ENCODE measurements at regions not wholly inside any gene's neighbourhood (a gene's known extent, or its start where the extent isn't known, plus 50 kb on each side); places are given as distances from the start of the nearest gene placed in this dataset.
"Not testable (repeated sequence)": the region's sequence is repeated elsewhere in the genome, so short reads cannot be mapped to it uniquely, and the experiment has no call there.

DNA sequence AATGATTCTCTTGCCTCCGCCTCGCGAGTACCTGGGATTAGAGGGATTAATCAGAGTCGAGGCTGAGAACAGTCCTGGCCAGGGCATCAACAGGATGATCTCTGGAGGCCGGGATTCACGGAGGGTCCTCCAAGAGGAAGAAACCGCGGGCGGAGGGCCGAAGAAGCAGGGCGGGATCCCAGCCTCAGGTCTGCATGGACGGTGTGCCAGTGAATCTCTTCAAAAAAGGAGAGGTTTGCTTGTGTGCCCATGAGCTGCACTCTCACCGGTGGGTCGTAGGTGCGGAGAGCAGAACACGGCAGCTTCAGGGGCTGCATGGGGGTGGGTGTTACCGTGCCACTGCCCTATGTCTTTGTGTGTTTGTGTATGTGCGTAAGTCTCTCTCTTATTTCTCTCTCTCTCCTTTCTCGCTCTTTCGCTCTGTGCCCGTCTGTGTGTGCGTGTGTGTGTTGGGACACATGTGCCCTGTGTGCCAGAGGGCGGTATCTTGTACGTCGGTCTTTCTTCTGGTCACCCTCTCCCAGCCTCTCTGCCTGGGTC is 768.2 kb upstream of the ALG10B start:
- Histone ChIP-seq H3K23me2 (ENCODE audit: insufficient read length, low read depth, low read length, poor library complexity, severe bottlenecking) (no peaks in the 10 kb centered on the region), H2BK15ac (ENCODE audit: low read depth, low read length) (no peak overlapping the region), H3K14ac (ENCODE audit: insufficient read depth, low read length) (no peak overlapping the region), H3K79me2 (ENCODE audit: insufficient read depth, low read length) (no peaks in the 10 kb centered on the region), H3K79me1 (ENCODE audit: insufficient read depth, low read depth, low read length, poor library complexity, severe bottlenecking) (no peaks in the 10 kb centered on the region), H2BK5ac (ENCODE audit: insufficient read length, low read length) (no peak overlapping the region), H3K27me3 (ENCODE audit: insufficient read depth, low read length) (no peaks in the 10 kb centered on the region), H3T11ph (ENCODE audit: low read length) (no peak overlapping the region), H3K4ac (ENCODE audit: low read depth, low read length) (no peak overlapping the region), H4K8ac (replicated peaks; ENCODE audit: insufficient read length, low read depth, low read length) (no peak overlapping the region), H2AK5ac (ENCODE audit: insufficient read length, low read length) (no peak overlapping the region), H3K56ac (ENCODE audit: insufficient read length, low read depth, low read length) (no peak overlapping the region), H3K9me3 (ENCODE audit: control insufficient read depth, low read depth, low read length) (peaks cover 72% of the 10 kb centered on the region), H4K91ac (ENCODE audit: insufficient read length, low read depth, low read length) (no peak overlapping the region), H2BK120ac (ENCODE audit: low read depth, low read length, poor library complexity, severe bottlenecking) (no peak overlapping the region), H4K5ac (ENCODE audit: insufficient read length, low read depth, low read length) (no peak overlapping the region), H3K9ac (ENCODE audit: extremely low read depth, insufficient read length, low read length) (no peak overlapping the region), H4K20me1 (ENCODE audit: control insufficient read depth, insufficient read depth, insufficient read length) (no peaks in the 10 kb centered on the region), H2BK20ac (ENCODE audit: low read depth, low read length, poor library complexity, severe bottlenecking) (no peak overlapping the region), H3K23ac (ENCODE audit: insufficient read length, low read depth, low read length) (no peak overlapping the region), H2BK12ac (ENCODE audit: insufficient read length, low read depth, low read length) (no peak overlapping the region), H3K4me1 (ENCODE audit: insufficient read depth, low read length) (no peaks in the 10 kb centered on the region), H3K4me2 (ENCODE audit: insufficient read depth, insufficient read length, low read length) (no peak overlapping the region), H3K18ac (ENCODE audit: insufficient read length, low read depth, low read length) (no peak overlapping the region), H2AFZ (ENCODE audit: low read length) (no peak overlapping the region), H3K27ac (ENCODE audit: insufficient read length, low read depth, low read length) (no peak overlapping the region)
- Mint-ChIP-seq H3K4me1 (no peaks in the 10 kb centered on the region), H3K9me3 (peaks cover 92 to 98% of the 10 kb centered on the region in 2 experiments), H3K36me3 (ENCODE audit: insufficient read depth in 1 of 3, low read depth in 3 of 3) (peaks cover 21 to 37% (median 34%) of the 10 kb centered on the region in 3 experiments), H3K27ac (no peak overlapping the region), H3K4me3 (no peak overlapping the region), H3K27me3 (ENCODE audit: low read depth) (peaks cover 9% of the 10 kb centered on the region)
- TF ChIP-seq, protein P1, sequence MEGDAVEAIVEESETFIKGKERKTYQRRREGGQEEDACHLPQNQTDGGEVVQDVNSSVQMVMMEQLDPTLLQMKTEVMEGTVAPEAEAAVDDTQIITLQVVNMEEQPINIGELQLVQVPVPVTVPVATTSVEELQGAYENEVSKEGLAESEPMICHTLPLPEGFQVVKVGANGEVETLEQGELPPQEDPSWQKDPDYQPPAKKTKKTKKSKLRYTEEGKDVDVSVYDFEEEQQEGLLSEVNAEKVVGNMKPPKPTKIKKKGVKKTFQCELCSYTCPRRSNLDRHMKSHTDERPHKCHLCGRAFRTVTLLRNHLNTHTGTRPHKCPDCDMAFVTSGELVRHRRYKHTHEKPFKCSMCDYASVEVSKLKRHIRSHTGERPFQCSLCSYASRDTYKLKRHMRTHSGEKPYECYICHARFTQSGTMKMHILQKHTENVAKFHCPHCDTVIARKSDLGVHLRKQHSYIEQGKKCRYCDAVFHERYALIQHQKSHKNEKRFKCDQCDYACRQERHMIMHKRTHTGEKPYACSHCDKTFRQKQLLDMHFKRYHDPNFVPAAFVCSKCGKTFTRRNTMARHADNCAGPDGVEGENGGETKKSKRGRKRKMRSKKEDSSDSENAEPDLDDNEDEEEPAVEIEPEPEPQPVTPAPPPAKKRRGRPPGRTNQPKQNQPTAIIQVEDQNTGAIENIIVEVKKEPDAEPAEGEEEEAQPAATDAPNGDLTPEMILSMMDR (conservative IDR thresholded peaks at IDR 0.05), result no peak
- DNase-seq, result no peak
- WGBS (ENCODE audit: extremely low coverage, insufficient read length, low lambda C conversion rate), result no CpG with 5 or more reads among the region's 25 CpGs

- H2AK5ac ChIP-seq (ENCODE audit: insufficient read length, low read length); H2BK15ac ChIP-seq (ENCODE audit: low read depth, low read length); H4K5ac ChIP-seq (ENCODE audit: insufficient read length, low read depth, low read length); H3K23ac ChIP-seq (ENCODE audit: insufficient read length, low read depth, low read length); H3K27ac Mint-ChIP-seq; H3K79me2 ChIP-seq (ENCODE audit: insufficient read depth, low read length); H3K27ac ChIP-seq (ENCODE audit: insufficient read length, low read depth, low read length); H4K20me1 ChIP-seq (ENCODE audit: control insufficient read depth, insufficient read depth, insufficient read length); DNase-seq; H3K4me3 Mint-ChIP-seq; H2BK12ac ChIP-seq (ENCODE audit: insufficient read length, low read depth, low read length); H3K18ac ChIP-seq (ENCODE audit: insufficient read length, low read depth, low read length); H3K79me1 ChIP-seq (ENCODE audit: insufficient read depth, low read depth, low read length, poor library complexity, severe bottlenecking); H3K9ac ChIP-seq (ENCODE audit: extremely low read depth, insufficient read length, low read length); H3K4ac ChIP-seq (ENCODE audit: low read depth, low read length); H3K4me2 ChIP-seq (ENCODE audit: insufficient read depth, insufficient read length, low read length); H3K4me1 ChIP-seq (ENCODE audit: insufficient read depth, low read length); H2BK120ac ChIP-seq (ENCODE audit: low read depth, low read length, poor library complexity, severe bottlenecking); H3K23me2 ChIP-seq (ENCODE audit: insufficient read length, low read depth, low read length, poor library complexity, severe bottlenecking); H4K8ac ChIP-seq (replicated peaks; ENCODE audit: insufficient read length, low read depth, low read length); H3K56ac ChIP-seq (ENCODE audit: insufficient read length, low read depth, low read length); H3K14ac ChIP-seq (ENCODE audit: insufficient read depth, low read length); H2BK20ac ChIP-seq (ENCODE audit: low read depth, low read length, poor library complexity, severe bottlenecking); H3K4me1 Mint-ChIP-seq; H4K91ac ChIP-seq (ENCODE audit: insufficient read length, low read depth, low read length); H3T11ph ChIP-seq (ENCODE audit: low read length); H3K27me3 ChIP-seq (ENCODE audit: insufficient read depth, low read length); H2AFZ ChIP-seq (ENCODE audit: low read length); H2BK5ac ChIP-seq (ENCODE audit: insufficient read length, low read length); H3K27me3 Mint-ChIP-seq (ENCODE audit: low read depth): not testable (repeated sequence)
- no CpG with 5 or more reads among the region's 4 CpGs for WGBS (ENCODE audit: extremely low coverage, insufficient read length, low lambda C conversion rate)
- Mint-ChIP-seq H3K36me3 (ENCODE audit: insufficient read depth in 1 of 3, low read depth in 3 of 3) (peaks cover 6 to 32% (median 8%) of the 10 kb centered on the region in 3 experiments), H3K9me3 (peaks cover 84 to 91% of the 10 kb centered on the region in 2 experiments)
- peaks cover 38% of the 10 kb centered on the region for H3K9me3 ChIP-seq (ENCODE audit: control insufficient read depth, low read depth, low read length)
Measured at GRCh38 chr12:37556957-37557356, 759.6 kb upstream of the ALG10B start.

Measured in H9 (cell line).